Activated CD8-positive, alpha-beta T cell treated with anti-CD3 and anti-CD28 coated beads for 36 hours (primary cell): ENCODE measurements at regions not wholly inside any gene's neighbourhood (a gene's known extent, or its start where the extent isn't known, plus 50 kb on each side); places are given as distances from the start of the nearest gene placed in this dataset.

ENCODE experiments used
- ATAC-seq: fragments of 200-7000 bp; cut with Tn5 transposase; one replicate; pipeline ENCODE4 v1.10.0; 2021; ENCODE audit warnings: mild to moderate bottlenecking, moderate library complexity
- CTCF ChIA-PET: fragments of 350-600 bp; sonication (Branson Sonifier 250); formaldehyde crosslinking; loops from one replicate; lab custom pipeline; 2021; ENCODE audit warnings: antibody characterized with exemption; lab: Charles Lee
- POLR2A ChIA-PET: fragments of 350-600 bp; sonication (Branson Sonifier 250); formaldehyde crosslinking; loops from one replicate; lab custom pipeline; 2021; ENCODE audit warnings: antibody characterized with exemption; lab: Charles Lee
- DNase-seq: peaks from one replicate; pipeline ENCODE4 v3.0.0-alpha.2; 2020
- H3K27ac Mint-ChIP-seq: one replicate; pipeline ENCODE4 v1.8.0; 2021; ENCODE audit warnings: mild to moderate bottlenecking, mixed read lengths
- H3K27me3 Mint-ChIP-seq: one replicate; pipeline ENCODE4 v1.8.0; 2021; ENCODE audit warnings: mixed read lengths
- H3K36me3 Mint-ChIP-seq: one replicate; pipeline ENCODE4 v1.8.0; 2021; ENCODE audit warnings: low read depth, mixed read lengths
- H3K4me1 Mint-ChIP-seq: one replicate; pipeline ENCODE4 v1.8.0; 2021; ENCODE audit warnings: low read depth, mixed read lengths
- H3K4me3 Mint-ChIP-seq: one replicate; pipeline ENCODE4 v1.8.0; 2021; ENCODE audit warnings: mild to moderate bottlenecking, moderate library complexity, mixed read lengths
- H3K9me3 Mint-ChIP-seq: one replicate; pipeline ENCODE4 v1.8.0; 2021; ENCODE audit warnings: mixed read lengths
- intact Hi-C: fragments of 100-400 bp; cut with micrococcal nuclease; formaldehyde crosslinking; loops from one replicate; pipeline ENCODE4 v1.10.0; 2022
- TF ChIP-seq, protein P1 (sequence below): fragments of 200-600 bp; IDR thresholded peaks from one replicate; pipeline ENCODE4 v1.8.0; 2022; ENCODE audit warnings: antibody characterized with exemption, mild to moderate bottlenecking

- no peaks in the 10 kb centered on the region for H3K9me3 Mint-ChIP-seq
- TF ChIP-seq, protein P1, sequence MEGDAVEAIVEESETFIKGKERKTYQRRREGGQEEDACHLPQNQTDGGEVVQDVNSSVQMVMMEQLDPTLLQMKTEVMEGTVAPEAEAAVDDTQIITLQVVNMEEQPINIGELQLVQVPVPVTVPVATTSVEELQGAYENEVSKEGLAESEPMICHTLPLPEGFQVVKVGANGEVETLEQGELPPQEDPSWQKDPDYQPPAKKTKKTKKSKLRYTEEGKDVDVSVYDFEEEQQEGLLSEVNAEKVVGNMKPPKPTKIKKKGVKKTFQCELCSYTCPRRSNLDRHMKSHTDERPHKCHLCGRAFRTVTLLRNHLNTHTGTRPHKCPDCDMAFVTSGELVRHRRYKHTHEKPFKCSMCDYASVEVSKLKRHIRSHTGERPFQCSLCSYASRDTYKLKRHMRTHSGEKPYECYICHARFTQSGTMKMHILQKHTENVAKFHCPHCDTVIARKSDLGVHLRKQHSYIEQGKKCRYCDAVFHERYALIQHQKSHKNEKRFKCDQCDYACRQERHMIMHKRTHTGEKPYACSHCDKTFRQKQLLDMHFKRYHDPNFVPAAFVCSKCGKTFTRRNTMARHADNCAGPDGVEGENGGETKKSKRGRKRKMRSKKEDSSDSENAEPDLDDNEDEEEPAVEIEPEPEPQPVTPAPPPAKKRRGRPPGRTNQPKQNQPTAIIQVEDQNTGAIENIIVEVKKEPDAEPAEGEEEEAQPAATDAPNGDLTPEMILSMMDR = no peak
- H3K36me3 Mint-ChIP-seq = no peaks in the 10 kb centered on the region
- ChIA-PET CTCF (no interaction called here), POLR2A (no interaction called here)
- no peak overlapping the region for H3K27ac Mint-ChIP-seq
- no peaks in the 10 kb centered on the region for H3K27me3 Mint-ChIP-seq
- H3K4me3 Mint-ChIP-seq = no peak overlapping the region
- DNase-seq (no peak), ATAC-seq (no peak)
- no peaks in the 10 kb centered on the region for H3K4me1 Mint-ChIP-seq
- intact Hi-C loops = no loop called here
Observed at GRCh38 chr2:145918951-145919350, 1399.0 kb upstream of the ZEB2 start.

DNA sequence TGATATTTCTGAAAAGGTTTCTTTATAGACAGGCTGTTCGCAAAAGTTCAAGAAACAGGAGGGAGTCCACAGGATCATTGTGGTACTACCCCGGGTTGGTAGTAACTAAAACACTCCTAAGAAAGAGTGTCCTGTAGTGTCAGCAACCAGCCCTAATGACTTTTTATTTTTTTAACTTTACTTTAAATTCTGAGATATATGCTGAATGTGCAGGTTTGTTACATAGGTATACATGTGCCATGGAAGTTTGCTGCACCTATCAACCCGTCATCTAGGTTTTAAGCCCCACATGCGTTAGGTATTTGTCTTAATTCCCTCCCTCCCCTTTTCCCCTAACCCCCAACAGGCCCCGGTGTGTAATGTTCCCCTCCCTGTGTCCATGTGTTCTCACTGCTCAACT is 1396.9 kb upstream of the ZEB2 start:
- Mint-ChIP-seq H3K4me1 (no peaks in the 10 kb centered on the region), H3K9me3 (no peaks in the 10 kb centered on the region), H3K36me3 (no peaks in the 10 kb centered on the region), H3K27me3 (no peaks in the 10 kb centered on the region), H3K4me3 (no peak overlapping the region), H3K27ac (no peak overlapping the region)
- ChIA-PET CTCF (no interaction called here), POLR2A (no interaction called here)
- TF ChIP-seq, protein P1 = no peak
- ATAC-seq (no peak), DNase-seq (no peak)
- intact Hi-C loops = no loop called here

- no peaks in the 10 kb centered on the region for H3K36me3 Mint-ChIP-seq
- no peaks in the 10 kb centered on the region for H3K4me1 Mint-ChIP-seq
- DNase-seq = no peak
- no peaks in the 10 kb centered on the region for H3K9me3 Mint-ChIP-seq
- TF ChIP-seq, protein P1 = no peak
- no peak overlapping the region for H3K4me3 Mint-ChIP-seq
- ChIA-PET CTCF (no interaction called here), POLR2A (no interaction called here)
- H3K27me3 Mint-ChIP-seq = no peaks in the 10 kb centered on the region
- ATAC-seq = no peak
- H3K27ac Mint-ChIP-seq = no peak overlapping the region
- intact Hi-C loops = no loop called here
Observed at GRCh38 chr2:145914716-145915115, 1394.8 kb upstream of the ZEB2 start.

DNA sequence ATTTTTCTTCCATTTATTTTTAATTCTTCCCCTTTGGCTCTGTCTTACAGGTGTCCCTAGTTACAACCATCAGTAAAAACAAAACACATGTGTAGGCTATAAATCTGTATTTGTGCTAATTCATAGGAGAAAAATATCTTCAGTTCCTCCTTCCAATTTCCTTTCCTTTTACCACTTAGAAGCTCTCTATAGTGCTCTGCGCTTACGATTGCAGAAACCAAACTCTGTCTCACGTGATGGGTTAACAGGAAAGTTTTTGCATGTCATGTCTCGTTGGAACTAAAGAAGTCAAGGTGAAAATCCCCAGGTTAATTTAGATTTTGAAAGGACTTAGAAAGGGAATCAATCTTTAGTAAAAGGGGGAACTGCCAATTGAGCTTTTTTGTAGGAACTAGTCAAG is 1390.5 kb upstream of the ZEB2 start:
- H3K27ac Mint-ChIP-seq = no peak overlapping the region
- POLR2A ChIA-PET = no interaction called here
- H3K36me3 Mint-ChIP-seq = no peaks in the 10 kb centered on the region
- TF ChIP-seq, protein P1 = no peak
- CTCF ChIA-PET = no interaction called here
- H3K4me1 Mint-ChIP-seq = no peaks in the 10 kb centered on the region
- no peak overlapping the region for H3K4me3 Mint-ChIP-seq
- no peak for DNase-seq
- no peak for ATAC-seq
- H3K9me3 Mint-ChIP-seq = no peaks in the 10 kb centered on the region
- intact Hi-C loops = no loop called here
- no peaks in the 10 kb centered on the region for H3K27me3 Mint-ChIP-seq

GRCh38 chr2:145909766-145910165 is 1389.8 kb upstream of the ZEB2 start:
- Mint-ChIP-seq H3K4me1 (no peaks in the 10 kb centered on the region), H3K9me3 (no peaks in the 10 kb centered on the region), H3K36me3 (no peaks in the 10 kb centered on the region), H3K27ac (no peak overlapping the region), H3K27me3 (no peaks in the 10 kb centered on the region), H3K4me3 (no peak overlapping the region)
- intact Hi-C loops = no loop called here
- ChIA-PET CTCF (no interaction called here), POLR2A (no interaction called here)
- no peak for ATAC-seq
- TF ChIP-seq, protein P1 = no peak
- no peak for DNase-seq
